ENCODE measurements at regions not wholly inside any gene's neighbourhood (a gene's known extent, or its start where the extent isn't known, plus 50 kb on each side); places are given as distances from the start of the nearest gene placed in this dataset.
"Not testable (repeated sequence)": the region's sequence is repeated elsewhere in the genome, so short reads cannot be mapped to it uniquely, and the experiment has no call there.

GRCh38 chr14:71454010-71454409 is 478.2 kb upstream of the RGS6 start:
- no peak for DNase-seq (ENCODE audit: extremely low read depth in 1 of 2, low read depth in 1 of 2)

DNA sequence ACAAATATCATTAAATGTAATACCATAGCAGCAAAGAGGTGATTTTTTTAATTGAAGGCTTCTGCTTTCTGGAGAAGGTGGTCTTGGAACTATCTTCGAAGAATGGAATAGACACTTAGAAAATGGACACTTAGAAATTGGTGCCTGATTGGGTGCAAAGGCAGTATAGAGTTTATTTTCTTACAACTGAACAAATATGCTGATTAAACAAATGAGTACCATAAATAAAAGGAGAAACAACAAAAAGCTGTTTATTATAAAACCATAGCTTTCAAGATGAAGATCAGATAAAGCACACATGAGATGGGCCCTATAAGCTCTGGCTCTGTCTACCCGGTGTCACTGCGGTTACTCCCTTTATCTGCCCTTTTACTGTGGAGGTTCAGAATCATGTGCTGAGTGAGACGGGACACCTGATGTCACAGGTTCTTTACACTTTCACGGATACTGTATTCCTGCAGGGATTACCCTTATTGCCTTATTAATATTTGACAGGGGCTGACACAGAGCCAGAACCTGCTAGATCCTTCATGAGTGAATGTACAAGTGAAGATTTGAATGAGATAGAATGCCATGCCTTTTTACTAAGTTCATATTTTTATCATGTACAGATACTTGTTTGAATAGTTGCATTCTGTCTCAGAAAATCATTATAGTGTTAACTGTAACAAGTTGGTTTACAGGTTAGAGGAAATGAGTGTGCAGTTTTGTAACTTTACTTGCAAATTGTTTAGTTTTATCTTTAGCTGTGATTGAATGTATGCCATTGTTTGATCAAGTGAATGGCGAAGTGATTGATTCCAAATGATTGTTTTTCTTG is 477.5 kb upstream of the RGS6 start:
- DNase-seq (ENCODE audit: extremely low read depth in 1 of 2, low read depth in 1 of 2), result no peak

- no peak for DNase-seq (ENCODE audit: extremely low read depth in 1 of 2, low read depth in 1 of 2)
Measured at GRCh38 chr14:71460091-71460490, 472.1 kb upstream of the RGS6 start.

GRCh38 chr14:71461617-71462016 is 470.6 kb upstream of the RGS6 start:
- DNase-seq (ENCODE audit: extremely low read depth in 1 of 2, low read depth in 1 of 2), result not testable (repeated sequence)

DNA sequence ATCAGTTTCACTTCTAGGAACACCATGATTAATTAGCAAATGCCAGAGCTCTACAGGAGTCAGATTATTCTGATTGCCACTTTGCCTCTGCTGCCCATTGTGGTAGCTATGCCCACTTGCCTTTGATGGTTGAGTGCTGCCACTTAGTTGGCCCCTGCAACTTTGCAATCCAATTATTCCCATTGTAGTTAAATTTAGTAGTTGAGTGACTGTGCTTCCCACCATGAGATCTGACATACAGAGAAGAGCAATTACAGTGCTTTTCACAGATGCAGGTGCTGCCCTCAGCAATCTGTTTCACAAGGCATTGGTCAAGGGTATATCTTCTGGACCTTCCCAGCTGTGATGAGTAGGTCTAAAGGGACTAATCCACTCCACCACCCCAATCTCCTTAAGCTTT is 468.4 kb upstream of the RGS6 start:
- DNase-seq (ENCODE audit: extremely low read depth in 1 of 2, low read depth in 1 of 2), result no peak

- no peak for DNase-seq (ENCODE audit: extremely low read depth in 1 of 2, low read depth in 1 of 2)
Measured at GRCh38 chr14:71464840-71465239, 467.4 kb upstream of the RGS6 start.

DNA sequence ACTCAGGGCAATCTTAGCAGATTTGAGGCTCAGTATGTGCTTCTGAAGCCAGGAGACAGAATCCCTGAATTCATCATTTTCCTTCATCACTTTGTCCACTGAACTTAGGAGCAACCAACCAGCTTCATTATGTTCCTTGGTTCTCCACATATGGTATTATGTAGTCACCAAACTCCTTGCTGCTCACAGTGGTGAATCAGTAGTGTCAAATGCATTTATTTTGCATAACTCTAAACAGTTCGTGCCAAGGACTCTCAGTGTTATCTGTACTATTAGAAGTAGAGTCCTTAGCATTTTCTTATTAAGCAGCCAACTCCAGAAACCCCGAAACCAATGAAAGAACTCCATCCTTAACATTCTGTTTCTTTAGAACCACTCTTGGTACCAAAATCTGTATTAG is 466.9 kb upstream of the RGS6 start:
- DNase-seq (ENCODE audit: extremely low read depth in 1 of 2, low read depth in 1 of 2), result no peak

DNA sequence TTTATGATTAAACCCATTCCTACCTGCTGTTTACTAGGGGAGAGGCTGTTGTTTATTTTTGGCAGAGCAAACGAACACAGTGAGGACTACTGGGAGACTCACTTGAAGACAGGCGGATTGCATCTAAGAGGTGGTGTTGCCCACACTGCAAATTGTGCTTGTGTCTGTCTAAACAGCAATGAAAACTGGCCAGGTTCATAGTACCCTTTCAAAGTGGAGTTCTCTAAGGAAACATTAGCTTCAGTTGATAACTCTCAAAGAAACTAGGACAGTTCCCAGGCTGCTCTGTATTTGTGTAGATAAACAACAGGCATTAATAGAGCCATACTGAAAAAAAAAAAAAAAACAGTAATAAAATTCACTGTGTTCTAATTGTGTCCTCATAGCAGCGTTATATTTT is 466.0 kb upstream of the RGS6 start:
- DNase-seq (ENCODE audit: extremely low read depth in 1 of 2, low read depth in 1 of 2), result no peak

DNA sequence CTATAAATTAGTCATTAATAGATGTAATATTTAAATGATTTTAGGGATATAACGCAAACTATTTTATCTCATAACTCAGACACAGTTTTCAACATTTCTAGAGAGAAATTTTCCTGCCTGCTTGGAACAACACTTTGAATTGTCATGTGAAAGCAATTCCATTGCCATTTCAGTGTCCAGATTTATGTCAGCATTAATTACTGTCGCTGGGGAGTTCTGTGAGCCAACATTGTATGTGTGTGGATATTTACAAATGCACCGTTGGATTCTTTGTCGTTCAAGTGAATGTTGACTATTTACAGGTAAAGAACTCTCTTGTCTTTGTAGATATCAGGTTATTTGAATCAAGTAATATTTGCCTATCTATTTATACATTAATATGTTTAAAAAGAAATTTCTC is 465.3 kb upstream of the RGS6 start:
- no peak for DNase-seq (ENCODE audit: extremely low read depth in 1 of 2, low read depth in 1 of 2)

DNA sequence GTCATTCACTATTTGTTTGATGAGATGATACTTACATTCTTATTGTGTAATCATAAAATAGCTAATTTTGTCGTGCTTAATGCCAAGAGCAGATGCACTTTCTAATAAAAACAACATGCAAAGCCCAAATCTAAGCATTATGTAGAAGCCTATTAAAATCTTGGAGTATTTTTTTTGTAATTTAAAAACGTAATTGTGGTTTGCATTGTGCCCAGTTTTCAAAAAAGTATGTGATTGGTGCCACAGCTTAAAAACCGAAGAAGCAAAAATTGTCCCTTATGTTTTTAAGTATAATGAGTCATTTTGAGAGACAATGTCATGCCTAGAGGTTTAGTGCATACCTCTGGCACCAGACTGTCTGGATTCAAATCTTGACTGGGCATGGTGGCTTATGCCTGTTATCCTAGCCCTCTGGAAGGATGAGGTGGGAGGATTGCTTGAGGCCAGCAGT is 464.8 kb upstream of the RGS6 start:
- no peak for DNase-seq (ENCODE audit: extremely low read depth in 1 of 2, low read depth in 1 of 2)

DNA sequence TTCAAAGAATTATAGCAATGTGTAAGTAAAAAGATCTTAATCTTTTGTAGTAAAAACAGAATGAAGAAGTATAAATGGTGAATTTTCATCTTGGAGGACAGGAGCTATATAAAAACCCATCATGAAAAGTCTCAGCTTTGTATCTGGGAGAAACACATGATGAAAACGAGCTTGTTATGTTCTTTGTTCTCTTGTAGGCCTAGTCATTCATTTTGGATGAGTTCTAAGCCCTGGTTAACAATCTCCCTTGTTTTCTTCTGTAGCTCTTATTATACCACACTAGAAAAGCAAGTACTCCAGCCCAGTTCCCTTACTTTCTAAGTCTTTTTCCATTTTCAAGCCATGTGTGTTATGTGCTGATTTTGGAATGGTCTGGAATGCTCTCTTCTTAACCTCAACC is 463.5 kb upstream of the RGS6 start:
- no peak for DNase-seq (ENCODE audit: extremely low read depth in 1 of 2, low read depth in 1 of 2)

- no peak for DNase-seq (ENCODE audit: extremely low read depth in 1 of 2, low read depth in 1 of 2)
Measured at GRCh38 chr14:71469643-71470335, 462.4 kb upstream of the RGS6 start.

DNA sequence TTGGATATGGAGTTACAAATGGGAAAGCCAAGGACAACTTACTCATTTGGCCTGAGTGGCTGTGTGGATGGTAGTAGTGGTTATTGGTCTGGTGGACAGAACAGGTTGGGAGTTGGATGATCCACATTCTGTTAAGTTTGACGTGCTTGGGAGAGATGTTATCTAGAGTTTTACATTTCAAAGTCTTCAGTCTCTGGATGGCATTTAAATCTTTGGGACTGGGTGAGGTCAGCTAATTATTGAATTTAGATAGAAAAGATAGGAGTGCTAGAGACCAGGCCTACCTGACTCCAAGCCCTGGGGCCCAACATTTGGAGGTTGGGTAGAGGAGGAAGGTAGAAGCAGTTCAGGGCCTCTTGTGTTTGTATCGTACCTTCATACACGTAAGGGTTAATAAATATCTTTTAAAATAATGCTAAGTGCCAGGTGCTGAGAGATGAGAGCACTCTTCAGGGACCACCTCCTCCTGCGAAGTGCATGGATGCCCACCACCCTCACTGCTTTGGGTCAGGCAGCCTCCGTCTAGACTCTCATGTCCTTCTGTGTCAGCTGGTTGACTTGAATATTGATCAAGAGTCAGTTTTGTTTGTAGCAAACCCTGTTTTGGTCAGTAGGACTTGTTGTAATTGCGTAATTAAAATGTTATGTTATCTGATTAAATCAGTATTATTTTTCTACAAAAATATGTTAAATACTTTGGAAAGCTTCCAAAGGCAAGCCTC is 460.4 kb upstream of the RGS6 start:
- no peak for DNase-seq (ENCODE audit: extremely low read depth in 1 of 2, low read depth in 1 of 2)

DNA sequence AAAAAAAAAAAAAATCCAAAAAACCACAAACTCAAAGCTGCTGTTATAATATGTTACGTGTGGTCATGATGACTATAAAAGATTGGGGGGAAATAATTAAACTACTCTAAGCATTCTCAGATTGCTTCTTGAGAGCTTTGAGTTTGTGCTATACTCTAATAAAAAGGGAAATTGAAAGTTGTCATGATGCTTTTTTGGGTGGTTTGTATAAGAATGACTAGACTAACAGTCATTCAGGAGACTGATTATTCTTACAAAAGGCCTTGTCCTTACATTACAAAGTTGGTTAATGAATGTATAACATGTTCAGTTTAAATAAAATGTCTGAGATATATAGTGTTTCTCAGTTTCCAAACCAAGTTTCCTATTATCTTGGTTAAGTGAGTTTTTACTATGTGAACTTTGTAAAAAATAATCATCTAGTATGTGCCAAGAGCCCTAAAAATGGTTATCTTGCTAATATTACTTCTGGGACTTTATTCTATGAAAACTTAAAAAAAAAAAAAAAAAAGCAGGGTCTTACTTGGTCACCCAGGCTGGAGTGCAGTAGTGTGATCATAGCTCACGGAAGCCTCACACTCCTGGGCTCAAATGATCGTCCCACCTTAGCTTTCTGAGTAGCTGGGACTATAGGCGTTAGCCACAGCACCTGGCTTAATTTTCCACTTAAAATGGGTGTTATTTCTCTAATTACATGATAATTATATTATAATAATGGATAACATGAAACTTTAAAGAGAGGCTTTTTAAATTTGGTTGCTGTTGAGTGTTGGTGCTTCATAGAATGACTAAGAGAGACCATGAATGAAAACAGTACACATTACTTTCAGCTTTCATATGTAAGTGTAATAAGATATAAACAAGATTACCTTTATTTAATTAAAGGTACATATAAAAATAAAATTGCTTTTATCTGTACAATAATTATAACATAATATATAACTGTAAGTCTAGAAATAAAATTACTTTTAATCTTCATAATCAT is 459.6 kb upstream of the RGS6 start:
- DNase-seq (ENCODE audit: extremely low read depth in 1 of 2, low read depth in 1 of 2), result no peak

DNA sequence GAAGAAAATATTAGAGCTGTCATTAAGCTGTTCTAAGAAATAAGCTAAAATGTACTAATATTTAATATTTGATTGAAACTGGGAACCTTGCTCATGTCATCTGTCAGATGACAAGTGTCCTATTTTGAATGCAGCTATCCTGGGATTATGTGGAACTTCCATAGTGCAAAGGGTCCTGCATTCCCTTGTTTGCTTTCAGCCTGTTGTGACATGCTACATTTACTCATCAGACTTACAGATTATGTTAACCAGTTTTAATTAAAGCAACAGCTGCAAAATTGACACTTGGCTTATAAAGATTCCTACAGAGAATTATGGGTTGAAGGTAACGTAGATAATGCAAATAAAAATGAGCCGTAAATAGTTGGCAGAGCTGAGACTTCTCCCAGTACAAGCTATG is 458.4 kb upstream of the RGS6 start:
- no peak for DNase-seq (ENCODE audit: extremely low read depth in 1 of 2, low read depth in 1 of 2)

DNA sequence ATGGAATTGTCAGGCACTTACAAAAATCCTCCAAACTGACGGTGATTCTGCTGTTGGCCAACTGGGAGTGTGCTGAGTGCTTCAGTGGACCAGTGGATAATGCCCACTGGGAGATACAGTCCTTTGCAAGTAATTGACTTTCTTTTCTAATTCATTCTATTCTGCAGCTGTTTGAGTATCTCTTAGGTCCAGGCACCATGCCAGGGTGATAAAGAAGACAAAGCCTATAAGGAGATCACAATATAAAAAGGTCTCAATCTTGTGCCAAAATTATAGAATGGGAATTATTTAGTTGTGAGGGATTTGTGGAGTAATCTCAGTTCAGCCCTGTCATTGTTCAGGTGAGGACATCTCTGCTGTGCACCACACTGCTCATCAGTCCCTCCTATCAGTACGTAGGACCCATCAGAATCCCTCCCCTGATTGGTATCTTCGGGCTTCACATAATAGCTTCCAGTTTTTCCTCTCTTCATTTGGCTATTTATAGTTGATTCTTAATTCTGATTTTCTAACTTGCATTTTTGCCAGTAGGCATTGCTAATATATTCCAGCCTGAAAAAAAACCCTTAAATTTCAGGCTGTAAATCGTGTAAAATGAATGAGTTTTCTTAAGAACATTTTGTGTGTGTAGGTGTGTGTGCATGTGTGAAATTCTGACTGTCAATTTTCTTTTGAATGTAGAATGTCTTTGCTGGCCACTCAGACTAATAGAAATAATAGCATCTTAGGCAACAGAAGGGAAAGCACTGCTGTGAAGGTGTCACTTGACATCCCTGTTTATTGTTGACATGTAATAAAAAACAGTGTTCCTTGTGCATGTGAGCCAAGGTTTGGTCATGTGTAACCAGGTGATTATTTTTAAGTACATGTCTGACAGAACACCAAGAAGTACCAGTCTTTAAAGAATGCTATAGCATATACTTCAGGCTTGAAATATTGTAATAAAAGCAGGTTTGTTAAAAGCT is 457.6 kb upstream of the RGS6 start:
- no peak for DNase-seq (ENCODE audit: extremely low read depth in 1 of 2, low read depth in 1 of 2)

GRCh38 chr14:71475916-71476315 is 456.3 kb upstream of the RGS6 start:
- no peak for DNase-seq (ENCODE audit: extremely low read depth in 1 of 2, low read depth in 1 of 2)

DNA sequence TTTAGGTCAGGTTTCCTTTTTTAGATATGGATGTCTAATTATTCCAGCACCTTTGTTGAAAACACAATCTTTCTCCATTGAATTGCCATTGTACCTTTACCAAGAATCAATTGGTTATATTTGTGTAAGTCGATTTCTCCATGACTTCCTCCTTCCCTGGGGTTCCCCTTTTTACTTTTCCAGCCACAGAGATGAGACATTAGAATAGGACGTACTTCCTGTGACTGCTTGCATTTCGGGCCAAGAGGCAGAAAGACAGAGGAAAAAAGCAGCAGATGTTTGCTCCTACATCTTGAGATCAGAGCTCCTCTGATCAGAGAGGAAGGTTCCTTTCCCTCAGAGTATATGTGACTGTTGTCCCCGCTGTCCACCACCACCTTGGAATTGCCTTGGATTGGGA is 453.7 kb upstream of the RGS6 start:
- no peak for DNase-seq (ENCODE audit: extremely low read depth in 1 of 2, low read depth in 1 of 2)

DNA sequence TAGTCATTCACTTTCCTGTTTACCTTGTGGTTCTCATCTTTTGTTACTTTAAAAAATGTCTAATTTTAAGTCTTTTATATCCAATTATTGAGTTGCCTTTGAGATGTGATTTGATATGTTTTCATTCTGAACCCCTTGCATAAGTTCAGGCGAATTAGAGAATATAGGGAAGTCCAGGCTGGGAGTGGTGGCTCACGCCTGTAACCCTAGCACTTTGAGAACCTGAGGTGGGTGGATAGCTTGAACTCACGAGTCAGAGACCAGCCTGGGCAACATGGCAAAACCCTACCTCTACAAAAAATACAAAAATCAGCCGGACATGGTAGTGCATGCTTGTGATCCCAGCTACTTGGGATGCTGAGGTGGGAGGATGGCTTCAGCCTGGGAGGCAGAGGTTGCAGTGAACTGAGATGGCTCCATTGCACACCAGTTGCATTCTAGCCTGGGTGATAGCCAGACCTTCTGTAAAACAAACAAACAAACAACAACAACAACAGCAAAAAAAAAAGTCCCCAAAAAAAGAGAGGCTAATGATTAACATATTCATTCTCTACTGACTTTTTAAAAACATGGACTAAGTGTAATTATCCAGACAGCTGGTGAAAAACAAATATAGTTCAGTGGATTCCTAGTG is 451.1 kb upstream of the RGS6 start:
- no peak for DNase-seq (ENCODE audit: extremely low read depth in 1 of 2, low read depth in 1 of 2)
